ENCODE measurements at regions not wholly inside any gene's neighbourhood (a gene's known extent, or its start where the extent isn't known, plus 50 kb on each side); places are given as distances from the start of the nearest gene placed in this dataset.

GRCh38 chr10:64444163-64444562 lies 923.0 kb downstream of the REEP3 start:
- TF ChIP-seq CTCF (IDR thresholded peaks at IDR 0.05; ENCODE audit: low read depth, low read length), result no peak
- TF ChIP-seq EZH2phosphoT487 (IDR thresholded peaks at IDR 0.05; ENCODE audit: low read depth), result no peak
